Loucy (cell line): ENCODE measurements at regions not wholly inside any gene's neighbourhood (a gene's known extent, or its start where the extent isn't known, plus 50 kb on each side); places are given as distances from the start of the nearest gene placed in this dataset.

Experiments
- H2AFZ ChIP-seq: fragments of 200-600 bp; sonication (generic); 2 replicates; pipeline ENCODE4 v1.6.0; 2016; ENCODE audit warnings: antibody characterized with exemption, mild to moderate bottlenecking, low read length, moderate library complexity
- H3F3A ChIP-seq: fragments of 200-600 bp; 2 replicates; pipeline ENCODE4 v1.6.0; 2016; ENCODE audit warnings: antibody characterized with exemption, low read depth, mild to moderate bottlenecking
- H3K27me3 ChIP-seq: fragments of 200-600 bp; sonication (generic); 2 replicates; pipeline ENCODE4 v1.6.1; 2014; ENCODE audit warnings: low read length, mild to moderate bottlenecking; ENCODE audit not compliant: insufficient read depth, poor library complexity, severe bottlenecking
- H3K36me3 ChIP-seq: fragments of 200-600 bp; sonication (generic); 2 replicates; pipeline ENCODE4 v1.6.1; 2016; ENCODE audit warnings: low read length; ENCODE audit not compliant: insufficient read depth
- H3K4me1 ChIP-seq: fragments of 200-600 bp; sonication (generic); 2 replicates; pipeline ENCODE4 v1.5.1; 2014; ENCODE audit warnings: low read length, mild to moderate bottlenecking; ENCODE audit not compliant: insufficient read depth, poor library complexity, severe bottlenecking
- H3K4me2 ChIP-seq: fragments of 200-600 bp; sonication (generic); 2 replicates; pipeline ENCODE4 v1.6.0; 2014; ENCODE audit warnings: antibody characterized with exemption, low read length, low read depth, mild to moderate bottlenecking; ENCODE audit not compliant: poor library complexity, severe bottlenecking
- H3K4me3 ChIP-seq: fragments of 200-600 bp; sonication (generic); 2 replicates; pipeline ENCODE4 v1.5.1; 2014; ENCODE audit warnings: low read length, mild to moderate bottlenecking, mixed read lengths; ENCODE audit not compliant: poor library complexity, severe bottlenecking
- H3K79me2 ChIP-seq: fragments of 200-600 bp; sonication (generic); 2 replicates; pipeline ENCODE4 v1.6.1; 2014; ENCODE audit warnings: low read length; ENCODE audit not compliant: insufficient read depth
- H3K9ac ChIP-seq: fragments of 200-600 bp; sonication (generic); 2 replicates; pipeline ENCODE4 v1.6.0; 2014; ENCODE audit warnings: mild to moderate bottlenecking, low read depth, low read length, moderate library complexity; ENCODE audit not compliant: poor library complexity, severe bottlenecking
- H3K9me2 ChIP-seq: fragments of 200-600 bp; sonication (generic); replicated peaks from 2 replicates; pipeline ENCODE4 v1.6.1; 2016; ENCODE audit warnings: low read depth, low read length, mixed read lengths
- H3K9me3 ChIP-seq: fragments of 200-600 bp; sonication (generic); 2 replicates; pipeline ENCODE4 v1.6.1; 2014; ENCODE audit warnings: mild to moderate bottlenecking, antibody characterized with exemption, low read length, low read depth; ENCODE audit not compliant: insufficient read depth
- H4K20me1 ChIP-seq: fragments of 200-600 bp; sonication (generic); 2 replicates; pipeline ENCODE4 v1.6.0; 2014; ENCODE audit warnings: antibody characterized with exemption, low read length, mild to moderate bottlenecking; ENCODE audit not compliant: insufficient read depth, poor library complexity, severe bottlenecking
- CTCF ChIP-seq: fragments of 200-600 bp; sonication (generic); conservative IDR thresholded peaks from 2 replicates; pipeline ENCODE4 v1.5.1; 2014; ENCODE audit warnings: mild to moderate bottlenecking, antibody characterized with exemption, low read length
- EZH2phosphoT487 ChIP-seq: fragments of 200-600 bp; IDR thresholded peaks from 2 replicates; pipeline ENCODE4 v1.6.1; 2018; ENCODE audit warnings: antibody characterized with exemption, mild to moderate bottlenecking, moderate library complexity, borderline replicate concordance

- H3K36me3 ChIP-seq = no peaks in the 10 kb centered on the region
- no peaks in the 10 kb centered on the region for H3F3A ChIP-seq
- no peaks in the 10 kb centered on the region for H4K20me1 ChIP-seq
- H3K79me2 ChIP-seq = no peaks in the 10 kb centered on the region
- H3K4me1 ChIP-seq = no peaks in the 10 kb centered on the region
- TF ChIP-seq EZH2phosphoT487 (no peak), CTCF (no peak)
- H3K9me3 ChIP-seq = no peaks in the 10 kb centered on the region
- H3K27me3 ChIP-seq = no peaks in the 10 kb centered on the region
- H3K4me2 ChIP-seq = no peak overlapping the region
- H3K9me2 ChIP-seq = no peaks in the 10 kb centered on the region
- H3K4me3 ChIP-seq = no peak overlapping the region
- H3K9ac ChIP-seq = no peak overlapping the region
- H2AFZ ChIP-seq = no peak overlapping the region
Observed at GRCh38 chr10:64507651-64508028, 986.4 kb downstream of the REEP3 start.

GRCh38 chr10:64508029-64508661 is 986.9 kb downstream of the REEP3 start:
- H3K9me3 ChIP-seq = no peaks in the 10 kb centered on the region
- H3K4me1 ChIP-seq = no peaks in the 10 kb centered on the region
- TF ChIP-seq CTCF = no peak
- no peak for TF ChIP-seq EZH2phosphoT487
- H3K79me2 ChIP-seq = no peaks in the 10 kb centered on the region
- no peak overlapping the region for H3K4me2 ChIP-seq
- H2AFZ ChIP-seq = no peak overlapping the region
- H3K9me2 ChIP-seq = no peaks in the 10 kb centered on the region
- H3K36me3 ChIP-seq = no peaks in the 10 kb centered on the region
- H4K20me1 ChIP-seq = no peaks in the 10 kb centered on the region
- no peaks in the 10 kb centered on the region for H3K27me3 ChIP-seq
- no peak overlapping the region for H3K9ac ChIP-seq
- H3K4me3 ChIP-seq = no peak overlapping the region
- H3F3A ChIP-seq = no peaks in the 10 kb centered on the region

GRCh38 chr10:64515970-64516699 is 994.9 kb downstream of the REEP3 start:
- Histone ChIP-seq H2AFZ (no peak overlapping the region), H3K4me3 (no peak overlapping the region), H3K36me3 (no peaks in the 10 kb centered on the region), H3K4me1 (no peaks in the 10 kb centered on the region), H3K9me3 (no peaks in the 10 kb centered on the region), H3K27me3 (no peaks in the 10 kb centered on the region), H3K9me2 (no peaks in the 10 kb centered on the region), H3K79me2 (no peaks in the 10 kb centered on the region), H3K4me2 (no peak overlapping the region), H4K20me1 (no peaks in the 10 kb centered on the region), H3F3A (no peaks in the 10 kb centered on the region), H3K9ac (no peak overlapping the region)
- TF ChIP-seq EZH2phosphoT487 = no peak
- no peak for TF ChIP-seq CTCF
